ENCODE measurements at regions not wholly inside any gene's neighbourhood (a gene's known extent, or its start where the extent isn't known, plus 50 kb on each side); places are given as distances from the start of the nearest gene placed in this dataset.

- DNase-seq (ENCODE audit: low read depth in 4 of 4, low spot score in 3 of 4) = no peak
Observed at GRCh38 chr15:69624155-69624520, 171.5 kb downstream of the RPLP1 start.

DNA sequence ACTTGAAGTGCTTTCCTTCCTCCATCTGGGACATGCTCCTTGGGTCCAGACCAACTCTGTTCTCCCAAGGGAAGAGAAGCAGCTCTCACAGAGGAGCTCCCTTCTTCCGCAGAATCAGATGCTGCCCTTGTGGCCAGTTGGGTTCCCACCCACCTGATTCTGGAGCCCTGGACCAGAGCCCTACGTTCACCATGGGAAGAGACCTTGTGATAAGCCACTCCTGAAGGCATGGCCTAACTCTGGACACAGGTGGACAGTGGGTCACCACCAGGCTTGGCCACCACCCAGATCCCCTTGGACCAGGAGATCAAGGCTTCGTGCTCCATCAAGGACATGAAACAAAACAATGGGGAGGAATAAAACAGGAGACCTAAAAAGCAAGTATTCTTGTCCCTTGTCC, 172.2 kb downstream of the RPLP1 start:
- no peak for DNase-seq (ENCODE audit: low read depth in 4 of 4, low spot score in 3 of 4)

DNA sequence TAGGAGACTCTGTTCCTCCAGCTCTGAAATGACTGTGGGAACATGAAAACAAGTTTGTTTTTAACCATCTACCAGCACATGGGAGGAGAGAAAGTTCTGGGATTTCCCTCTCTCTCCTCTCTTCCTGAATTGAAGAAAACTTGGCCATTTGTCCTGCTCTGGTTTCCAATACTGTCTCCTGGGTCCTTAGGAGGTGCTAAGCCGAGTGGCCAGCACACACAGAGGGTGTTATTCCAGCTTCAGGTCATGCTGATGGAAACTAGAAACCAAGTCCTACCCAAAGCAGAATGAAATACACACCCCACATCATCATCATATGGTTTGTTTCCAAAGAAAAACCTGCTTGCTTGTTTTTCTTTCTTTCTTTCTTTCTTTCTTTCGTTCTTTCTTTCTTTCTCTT, 172.7 kb downstream of the RPLP1 start:
- no peak for DNase-seq (ENCODE audit: low read depth in 4 of 4, low spot score in 3 of 4)

GRCh38 chr15:69626095-69627066, 173.8 kb downstream of the RPLP1 start:
- DNase-seq (ENCODE audit: low read depth in 4 of 4, low spot score in 3 of 4) = no peak

GRCh38 chr15:69627548-69628158, 175.0 kb downstream of the RPLP1 start:
- DNase-seq (ENCODE audit: low read depth in 4 of 4, low spot score in 3 of 4) = no peak

DNA sequence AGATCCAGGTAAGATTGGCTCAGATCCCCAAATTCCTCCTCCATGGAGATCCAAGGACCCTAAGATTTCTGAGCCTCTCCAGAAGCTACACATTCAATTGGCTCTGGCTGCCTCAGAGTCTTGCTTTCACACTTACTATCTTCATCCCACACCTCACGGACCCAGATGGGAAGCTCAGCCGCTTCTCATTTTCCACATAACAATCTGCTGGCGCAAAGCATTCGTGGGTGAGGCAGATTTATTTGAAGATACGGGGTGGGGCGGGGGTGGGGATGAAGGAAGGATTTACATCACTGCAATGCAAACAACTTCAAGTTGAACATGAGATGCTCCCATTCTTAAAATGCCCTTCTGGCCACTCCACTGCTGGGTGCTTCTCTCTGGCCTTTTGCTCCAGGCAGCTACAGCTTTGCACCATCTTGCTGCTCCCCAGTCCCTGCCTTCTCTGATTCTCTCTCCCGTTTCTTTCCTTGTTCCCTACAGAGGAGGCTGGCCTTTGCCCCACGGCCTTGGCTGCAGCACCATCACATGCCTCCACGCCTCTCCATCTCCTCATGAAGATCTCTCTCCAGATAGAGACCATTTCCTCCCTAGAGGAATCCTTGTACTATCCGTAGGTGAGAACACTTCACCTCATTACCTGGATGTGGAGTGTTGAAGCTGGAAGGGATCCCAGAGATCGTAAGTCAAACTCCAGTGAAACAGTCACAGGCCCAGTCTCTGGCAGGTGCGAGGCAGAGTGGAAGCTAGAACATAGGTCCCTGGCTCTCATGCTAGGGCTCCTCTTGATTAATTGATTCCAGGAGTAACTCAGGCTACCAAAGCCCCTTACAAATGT, 175.9 kb downstream of the RPLP1 start:
- DNase-seq (ENCODE audit: low read depth in 4 of 4, low spot score in 3 of 4) = no peak

- no peak for DNase-seq (ENCODE audit: low read depth in 4 of 4, low spot score in 3 of 4)
Observed at GRCh38 chr15:69629631-69630161, 177.1 kb downstream of the RPLP1 start.

DNA sequence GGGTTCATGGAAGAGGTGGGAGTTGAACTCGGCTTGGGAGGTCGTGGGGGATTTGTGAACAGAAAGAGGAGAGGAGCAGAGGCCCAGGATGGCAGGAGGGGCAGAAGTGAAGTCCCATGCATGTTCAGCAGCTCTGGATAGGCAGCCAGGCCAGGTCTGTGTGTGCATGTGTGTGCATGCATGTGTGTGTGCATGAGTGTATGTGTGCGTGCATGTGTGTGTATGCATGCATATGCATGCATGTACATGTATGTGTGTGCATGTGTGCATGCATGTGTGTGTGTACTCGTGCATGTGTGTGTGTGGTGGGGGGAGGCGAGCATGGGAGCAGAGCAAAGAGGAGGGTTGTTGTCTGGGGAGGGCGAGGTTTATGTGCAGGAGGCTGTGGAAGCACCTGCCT, 178.4 kb downstream of the RPLP1 start:
- no peak for DNase-seq (ENCODE audit: low read depth in 4 of 4, low spot score in 3 of 4)

- DNase-seq (ENCODE audit: low read depth in 4 of 4, low spot score in 3 of 4) = no peak
Observed at GRCh38 chr15:69631978-69632377, 179.4 kb downstream of the RPLP1 start.

- no peak for DNase-seq (ENCODE audit: low read depth in 4 of 4, low spot score in 3 of 4)
Observed at GRCh38 chr15:69634860-69635259, 182.2 kb downstream of the RPLP1 start.

- DNase-seq (ENCODE audit: low read depth in 4 of 4, low spot score in 3 of 4) = no peak
Observed at GRCh38 chr15:69636169-69636915, 183.7 kb downstream of the RPLP1 start.

GRCh38 chr15:69637818-69638217, 185.2 kb downstream of the RPLP1 start:
- DNase-seq (ENCODE audit: low read depth in 4 of 4, low spot score in 3 of 4) = no peak

GRCh38 chr15:69643476-69643875, 190.9 kb downstream of the RPLP1 start:
- DNase-seq (ENCODE audit: low read depth in 4 of 4, low spot score in 3 of 4) = no peak

DNA sequence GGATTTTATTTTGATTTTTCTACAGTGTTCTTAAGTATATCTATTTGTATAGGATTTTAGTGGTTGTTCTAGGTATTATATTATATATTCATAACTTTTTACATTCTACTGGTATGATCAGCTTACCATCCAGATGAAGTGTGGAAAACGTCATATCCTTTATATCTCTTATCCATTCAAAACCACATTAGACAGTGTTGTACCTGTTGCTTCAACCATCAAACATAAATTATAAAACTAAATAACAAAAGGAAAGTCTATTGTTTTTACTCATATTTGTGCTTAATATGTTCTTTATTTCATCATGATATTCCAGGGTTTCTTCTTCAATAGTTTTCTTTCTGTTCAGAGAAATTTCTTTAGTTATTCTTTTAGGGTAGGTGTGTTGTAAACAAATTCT, 191.4 kb downstream of the RPLP1 start:
- DNase-seq (ENCODE audit: low read depth in 4 of 4, low spot score in 3 of 4) = no peak

DNA sequence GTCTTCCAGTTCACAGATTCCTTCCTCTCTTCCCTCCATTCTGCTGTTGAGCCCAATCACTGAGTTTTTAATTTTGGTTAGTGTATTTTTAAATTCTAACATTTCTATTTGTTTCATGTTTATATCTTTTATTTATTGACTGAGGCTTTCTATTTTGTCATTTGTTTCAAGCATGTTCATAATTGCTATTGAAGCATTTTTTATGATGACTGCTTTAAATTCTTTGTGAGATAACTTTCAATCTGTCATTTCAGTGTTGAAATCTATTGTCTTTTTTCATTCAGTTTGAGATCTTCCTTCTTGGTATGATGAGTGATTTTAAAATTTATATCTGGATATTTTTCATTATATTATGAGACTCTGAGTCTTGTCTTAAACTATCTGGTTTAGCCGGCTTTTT, 192.3 kb downstream of the RPLP1 start:
- DNase-seq (ENCODE audit: low read depth in 4 of 4, low spot score in 3 of 4) = no peak

DNA sequence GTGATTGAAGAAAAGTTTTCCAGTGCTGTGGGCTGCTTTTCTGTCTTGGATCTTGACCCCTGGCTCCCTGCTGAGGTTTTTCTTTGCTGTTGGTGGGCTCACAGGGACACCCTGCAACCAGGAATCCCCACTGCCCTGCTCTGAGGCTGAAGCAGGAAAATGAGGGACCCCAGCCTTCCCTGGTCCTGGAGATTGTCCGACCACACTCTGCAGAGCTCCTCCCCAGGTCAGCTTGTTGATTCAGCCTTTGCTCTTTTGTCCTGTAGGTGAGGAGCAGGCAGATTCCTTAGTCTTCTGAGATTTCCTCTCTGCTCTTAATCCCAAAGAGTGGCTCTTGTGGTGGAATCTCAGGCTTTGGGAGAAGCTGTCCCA, 194.5 kb downstream of the RPLP1 start:
- no peak for DNase-seq (ENCODE audit: low read depth in 4 of 4, low spot score in 3 of 4)

- no peak for DNase-seq (ENCODE audit: low read depth in 4 of 4, low spot score in 3 of 4)
Observed at GRCh38 chr15:69648212-69648611, 195.6 kb downstream of the RPLP1 start.

DNA sequence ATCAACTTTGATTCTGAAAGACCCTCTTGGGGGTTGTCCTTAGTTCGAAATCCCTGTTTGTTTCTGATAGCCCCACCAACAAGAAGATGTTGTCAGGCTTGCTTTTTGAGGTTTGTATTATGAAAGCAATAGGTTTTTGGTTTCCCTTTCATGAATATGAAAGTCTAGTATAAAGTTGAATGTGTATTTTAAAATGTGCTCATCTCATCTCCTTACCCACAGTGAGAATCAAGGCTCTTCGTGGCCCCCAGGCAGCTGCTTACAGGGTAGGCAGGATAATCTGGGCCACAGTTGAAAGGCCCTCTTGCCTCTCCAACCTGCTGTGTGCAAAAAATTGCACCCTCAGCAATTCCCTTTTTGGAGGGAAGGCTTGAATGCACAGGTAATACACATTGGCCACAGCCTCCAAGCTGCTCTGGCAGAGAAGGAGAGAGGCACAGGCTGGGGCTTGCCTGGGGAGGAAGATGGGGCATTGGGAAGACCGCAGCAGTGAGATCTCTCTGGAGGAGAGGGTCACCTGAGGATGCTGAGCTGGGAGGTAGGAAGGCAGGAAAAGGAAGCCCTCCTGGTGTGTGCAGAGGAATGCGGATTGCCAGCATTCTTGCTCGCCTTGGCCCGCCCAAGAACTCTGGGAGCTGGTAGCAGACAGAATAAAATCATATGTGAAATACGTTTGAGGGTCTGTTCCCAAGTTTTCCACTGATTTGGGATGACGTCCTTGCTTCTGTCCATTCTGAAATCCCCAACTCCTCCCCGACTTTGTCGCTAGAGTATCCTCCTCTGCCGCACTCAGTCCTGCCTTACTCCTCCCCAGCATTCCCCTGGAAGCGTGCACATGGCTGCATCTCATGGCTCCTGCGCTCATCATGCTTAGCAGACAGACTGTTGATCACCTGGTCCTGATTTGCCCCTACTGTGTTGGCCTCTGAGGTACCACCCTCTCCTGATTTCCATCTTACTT, 196.4 kb downstream of the RPLP1 start:
- no peak for DNase-seq (ENCODE audit: low read depth in 4 of 4, low spot score in 3 of 4)

GRCh38 chr15:69652293-69652692, 199.7 kb downstream of the RPLP1 start:
- no peak for DNase-seq (ENCODE audit: low read depth in 4 of 4, low spot score in 3 of 4)

All from right renal pelvis (tissue), 4 donors.